HG02840 (cell line): ENCODE measurements at regions not wholly inside any gene's neighbourhood (a gene's known extent, or its start where the extent isn't known, plus 50 kb on each side); places are given as distances from the start of the nearest gene placed in this dataset.
"Not testable (repeated sequence)": the region's sequence is repeated elsewhere in the genome, so short reads cannot be mapped to it uniquely, and the experiment has no call there.

Source experiments
- ATAC-seq: cut with Tn5 transposase; IDR thresholded peaks from one replicate; pipeline ENCODE4 v1.9.1; 2021; ENCODE audit warnings: mild to moderate bottlenecking, moderate library complexity, moderate number of reproducible peaks; ENCODE audit not compliant: unreplicated experiment, low FRiP score

GRCh38 chrX:42290608-42291007 is 367.3 kb upstream of the CASK start:
- ATAC-seq: no peak

- no peak for ATAC-seq
These were observed 366.4 kb upstream of the CASK start for GRCh38 chrX:42289492-42290385.

GRCh38 chrX:42285681-42286080 is 362.3 kb upstream of the CASK start:
- ATAC-seq: not testable (repeated sequence)

- no peak for ATAC-seq
These were observed 353.8 kb upstream of the CASK start for GRCh38 chrX:42276982-42277690.

- ATAC-seq: no peak
These were observed 350.8 kb upstream of the CASK start for GRCh38 chrX:42274151-42274550.

GRCh38 chrX:42273387-42273786 is 350.0 kb upstream of the CASK start:
- no peak for ATAC-seq

GRCh38 chrX:42269186-42269585 is 345.8 kb upstream of the CASK start:
- ATAC-seq: no peak

GRCh38 chrX:42260854-42261253 is 337.5 kb upstream of the CASK start:
- no peak for ATAC-seq

GRCh38 chrX:42248226-42248625 is 324.9 kb upstream of the CASK start:
- ATAC-seq: no peak

GRCh38 chrX:42247241-42247640 is 323.9 kb upstream of the CASK start:
- no peak for ATAC-seq

- ATAC-seq: no peak
These were observed 323.5 kb upstream of the CASK start for GRCh38 chrX:42246814-42247213.

GRCh38 chrX:42242004-42242403 is 318.6 kb upstream of the CASK start:
- ATAC-seq: no peak

- no peak for ATAC-seq
These were observed 318.1 kb upstream of the CASK start for GRCh38 chrX:42241421-42241820.

- no peak for ATAC-seq
These were observed 314.6 kb upstream of the CASK start for GRCh38 chrX:42237956-42238355.

- ATAC-seq: no peak
These were observed 306.2 kb upstream of the CASK start for GRCh38 chrX:42229533-42229932.

- no peak for ATAC-seq
These were observed 297.3 kb upstream of the CASK start for GRCh38 chrX:42220666-42221065.

- no peak for ATAC-seq
These were observed 296.7 kb upstream of the CASK start for GRCh38 chrX:42220083-42220482.

GRCh38 chrX:42219231-42219630 is 295.9 kb upstream of the CASK start:
- no peak for ATAC-seq

GRCh38 chrX:42195506-42195905 is 272.2 kb upstream of the CASK start:
- no peak for ATAC-seq

- no peak for ATAC-seq
These were observed 266.2 kb upstream of the CASK start for GRCh38 chrX:42189576-42189975.

GRCh38 chrX:42188730-42189129 is 265.4 kb upstream of the CASK start:
- no peak for ATAC-seq

- ATAC-seq: no peak
These were observed 253.4 kb upstream of the CASK start for GRCh38 chrX:42176789-42177188.
